NCI-H446 (cell line): ENCODE measurements at regions not wholly inside any gene's neighbourhood (a gene's known extent, or its start where the extent isn't known, plus 50 kb on each side); places are given as distances from the start of the nearest gene placed in this dataset.
A peak's percentile ranks its signal among the peaks of the same experiment; 100 is the strongest.

Experiments
- DNase-seq, 2 experiments: peaks; one replicate each; lab custom pipeline; 2025; lab: John Stamatoyannopoulos, UW

DNA sequence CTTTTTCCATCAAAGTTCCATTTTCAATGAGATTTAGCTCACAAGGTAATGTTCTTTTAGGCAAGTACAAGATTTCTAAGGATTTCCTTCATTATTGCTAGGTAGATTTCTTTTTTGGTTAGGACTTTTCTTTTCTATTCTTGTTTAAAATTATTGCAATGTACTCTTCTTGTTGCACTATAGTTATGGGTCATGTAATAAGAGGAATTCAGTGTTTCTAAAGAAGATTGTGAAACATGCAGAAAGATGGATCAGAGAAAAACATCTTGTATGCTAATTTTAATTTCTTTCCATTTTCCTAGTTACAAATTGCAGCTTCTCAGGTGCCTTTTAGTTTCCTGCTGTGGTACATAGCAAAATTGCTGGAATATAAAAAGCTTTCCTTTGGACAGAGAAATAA, 56.1 kb downstream of the BTG1 start:
- DNase-seq = no peak

DNA sequence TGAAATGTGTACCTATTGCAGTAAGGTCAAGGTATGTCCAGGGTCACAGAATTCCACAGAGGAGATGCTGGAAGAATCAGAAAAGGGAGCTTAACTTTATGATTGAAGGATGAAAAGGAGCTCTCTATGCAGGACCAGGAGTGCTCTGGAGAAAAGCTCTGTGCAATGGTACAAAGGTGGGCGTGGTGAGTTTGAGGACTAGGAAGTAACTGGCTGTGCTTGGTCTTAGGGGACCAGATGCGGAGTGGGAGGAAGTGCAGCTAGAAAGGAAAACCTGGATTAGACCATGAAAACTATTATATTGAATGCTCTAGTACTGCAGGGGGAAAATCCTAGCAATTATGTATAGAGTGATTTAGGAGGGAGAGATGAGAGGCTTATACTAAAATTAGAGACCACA, 56.8 kb downstream of the BTG1 start:
- DNase-seq = no peak

DNA sequence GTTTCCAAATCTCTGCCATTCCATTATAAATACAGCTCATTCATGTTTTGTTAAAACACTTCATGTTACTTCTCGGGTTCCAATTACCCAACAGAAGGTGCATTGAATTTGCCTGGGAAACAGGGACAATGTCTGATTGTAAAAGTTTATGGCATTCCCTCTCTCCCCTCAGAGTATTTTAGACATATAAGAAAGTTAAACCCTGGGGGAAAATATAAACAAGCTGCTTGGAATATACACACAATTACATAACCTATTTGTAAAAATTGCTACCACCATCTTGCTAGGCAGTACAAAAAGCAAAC, 60.0 kb downstream of the BTG1 start:
- DNase-seq = no peak

DNA sequence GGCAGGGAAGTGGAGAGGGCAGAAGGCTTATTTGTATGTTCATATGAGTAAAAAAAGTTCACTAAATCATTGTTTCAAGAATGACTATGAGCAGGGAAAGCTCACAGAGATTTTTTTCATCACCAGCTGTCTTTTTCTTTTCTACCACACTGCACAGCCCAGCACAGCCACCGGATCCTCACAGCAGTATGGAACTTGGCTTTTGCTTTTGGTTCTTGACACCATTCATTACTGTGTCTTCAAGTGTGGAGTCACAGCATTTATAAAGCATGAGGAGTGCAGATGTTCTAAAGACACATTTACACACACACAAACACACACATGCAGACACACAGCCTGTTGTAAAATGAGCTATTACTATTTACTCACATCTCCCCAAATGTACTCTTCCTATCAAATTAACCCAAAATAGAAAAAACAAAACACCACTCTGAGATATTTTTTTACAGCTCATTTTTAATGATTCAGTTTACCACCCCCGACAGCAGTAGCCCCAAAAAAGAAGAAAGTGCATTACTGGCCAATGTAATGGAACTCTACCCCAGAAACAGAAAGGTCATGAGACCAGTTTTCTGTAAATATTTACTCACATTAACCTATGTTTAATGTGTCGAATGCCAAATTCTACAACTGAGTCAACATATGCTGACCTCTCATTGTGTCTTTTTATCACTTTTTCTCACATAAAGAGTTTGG, 60.5 kb downstream of the BTG1 start:
- DNase-seq = peak in 1 of 2 experiments; percentile 51

DNA sequence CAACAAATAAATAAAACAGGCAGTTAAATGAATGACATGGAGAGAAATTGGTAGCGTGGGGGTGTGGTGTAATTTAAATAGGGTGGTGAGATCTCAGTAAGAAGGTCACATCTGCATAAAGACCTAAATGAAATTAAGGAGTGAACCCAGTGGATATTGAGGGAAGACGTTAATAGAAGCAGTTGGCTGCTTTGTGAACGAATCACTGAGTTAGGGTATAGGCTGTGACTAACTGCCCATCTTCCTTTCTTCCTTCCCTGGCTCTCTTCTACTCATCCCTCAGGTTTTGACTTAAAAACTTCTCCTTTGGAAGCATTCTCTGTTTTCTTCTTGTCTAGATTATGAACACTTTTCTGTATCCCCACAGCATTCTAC, 64.7 kb downstream of the BTG1 start:
- no peak for DNase-seq

DNA sequence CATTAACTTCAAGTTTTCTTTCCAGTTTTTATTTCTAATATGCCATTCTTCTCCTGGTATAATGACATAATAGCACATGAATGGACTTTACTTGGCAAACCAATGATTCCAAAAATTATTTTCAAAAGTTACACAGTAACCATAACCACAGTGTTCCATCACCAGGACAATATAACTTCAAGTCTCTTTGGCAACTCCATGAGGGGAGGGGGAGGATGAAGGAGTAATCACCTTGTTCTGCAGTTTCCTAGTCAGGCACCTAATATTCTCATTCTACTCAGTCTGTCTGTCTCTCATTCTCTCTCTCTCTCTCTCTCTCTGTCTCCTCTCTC, 66.6 kb downstream of the BTG1 start:
- no peak for DNase-seq

DNA sequence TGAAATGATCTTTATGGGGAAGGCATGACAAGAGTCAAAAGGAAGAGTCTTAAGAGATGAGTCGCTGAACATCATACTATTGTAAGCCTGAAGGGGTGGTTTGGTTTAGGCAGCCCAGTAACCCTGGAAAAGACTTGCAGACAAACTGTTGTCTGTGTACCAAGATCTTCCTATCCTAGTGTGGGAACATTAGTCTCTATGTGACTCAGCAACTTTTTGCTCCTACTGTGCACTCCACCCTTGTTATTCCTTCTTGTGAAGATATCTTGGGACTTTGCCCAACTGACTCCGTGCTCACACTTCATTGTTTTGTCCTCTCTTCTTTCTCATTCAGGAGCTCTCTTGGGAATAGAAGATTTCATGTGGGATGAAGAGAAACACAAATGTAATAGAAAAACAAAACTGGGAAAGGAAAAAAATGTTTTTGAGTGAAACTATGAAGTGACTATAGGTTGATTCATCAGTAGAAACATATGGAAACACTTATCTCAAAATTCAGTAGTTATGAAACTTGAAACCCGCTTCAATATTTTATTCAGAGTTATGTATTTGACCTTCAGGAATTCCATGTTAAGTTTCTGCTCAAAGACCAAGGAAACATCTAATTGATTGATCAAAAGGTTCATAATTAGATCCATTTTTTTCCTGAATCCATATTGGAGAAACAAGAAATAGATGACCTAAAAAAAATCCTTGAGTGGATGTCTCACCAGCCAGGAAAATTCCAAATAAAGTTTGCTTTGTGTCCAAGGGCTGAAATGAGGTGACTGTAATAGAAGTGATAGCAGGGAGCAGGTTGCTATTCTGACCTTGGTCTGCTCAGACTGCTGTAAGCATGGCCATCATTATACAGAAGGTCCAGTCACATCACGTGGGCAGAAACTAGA, 67.2 kb downstream of the BTG1 start:
- no peak for DNase-seq

DNA sequence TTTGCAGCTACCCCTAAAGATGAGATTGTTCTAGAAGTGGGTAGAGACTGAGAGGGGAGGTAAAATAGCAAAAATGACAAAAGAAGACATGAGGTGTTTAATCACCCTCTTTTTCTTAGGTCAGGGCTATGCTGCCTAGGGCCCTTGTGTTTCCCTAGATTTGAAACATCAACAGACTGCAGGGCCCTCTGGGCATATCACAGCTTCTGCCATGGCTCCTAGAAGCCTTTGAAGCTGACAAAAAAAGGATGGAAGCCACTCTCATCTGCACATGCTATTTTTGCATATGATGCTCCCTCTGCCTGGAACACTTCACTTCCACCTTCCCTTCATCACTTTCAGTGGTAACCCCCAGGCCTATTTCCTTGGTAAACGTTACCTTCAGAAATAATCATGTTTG, 68.1 kb downstream of the BTG1 start:
- DNase-seq = no peak

DNA sequence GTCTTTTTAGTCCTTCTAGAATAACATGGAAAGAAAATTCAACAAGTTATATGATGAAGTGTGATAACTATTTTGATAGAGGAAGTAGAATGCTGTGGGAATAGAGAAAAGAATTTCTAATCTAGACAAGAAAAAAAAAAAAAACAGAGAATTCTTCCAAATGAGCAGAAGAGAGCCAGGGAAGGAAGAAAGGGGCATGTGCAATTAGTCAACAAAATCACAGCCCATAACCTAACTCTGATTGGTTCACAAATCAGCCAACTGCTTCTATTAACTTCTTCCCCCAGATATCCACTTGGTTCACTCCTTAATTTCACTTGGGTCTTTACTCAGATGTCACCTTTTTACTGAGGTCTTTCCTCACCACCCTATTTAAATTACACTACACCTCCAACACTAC, 69.5 kb downstream of the BTG1 start:
- no peak for DNase-seq

DNA sequence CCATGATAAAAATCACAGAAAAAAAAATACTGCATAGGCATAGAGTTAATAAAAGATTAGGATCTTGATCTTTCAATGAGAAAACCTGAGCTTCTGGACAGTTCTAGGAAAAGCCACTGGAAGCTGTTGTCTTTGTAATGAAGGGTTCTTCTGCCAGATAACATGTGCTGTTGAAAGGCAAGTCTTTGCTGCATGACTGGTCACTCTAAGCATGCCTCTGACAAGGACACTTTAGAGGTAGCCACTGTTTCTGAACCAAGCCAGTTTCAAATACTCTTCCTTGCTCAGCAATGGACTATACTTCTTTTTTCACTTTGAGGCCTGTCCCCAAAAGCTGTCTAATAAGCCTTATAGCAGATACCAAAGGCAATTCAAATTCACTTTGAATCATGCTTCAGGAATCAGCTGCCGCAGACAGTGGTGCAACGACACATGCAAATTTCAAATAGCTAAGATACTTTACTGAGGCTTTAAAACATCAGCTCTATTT, 70.2 kb downstream of the BTG1 start:
- DNase-seq = no peak

DNA sequence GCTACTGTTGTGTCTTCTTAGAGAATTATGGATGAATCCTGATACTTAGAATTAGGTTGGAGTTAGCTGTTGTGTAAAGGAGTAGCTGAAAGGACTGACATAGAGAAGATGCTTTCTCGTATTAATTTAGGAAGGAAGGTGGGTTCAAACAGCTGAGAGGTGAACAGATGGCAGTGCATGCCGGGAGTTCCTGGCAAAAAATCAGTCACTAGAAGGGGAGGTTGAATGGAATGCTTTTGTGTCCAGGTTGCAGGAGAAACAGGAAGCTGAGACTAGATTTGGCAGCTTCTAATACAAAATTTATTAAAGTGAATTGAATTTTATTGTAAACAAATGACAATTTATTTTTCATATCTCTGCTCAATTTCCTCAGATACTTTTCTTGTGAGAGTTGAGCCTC, 70.8 kb downstream of the BTG1 start:
- no peak for DNase-seq

DNA sequence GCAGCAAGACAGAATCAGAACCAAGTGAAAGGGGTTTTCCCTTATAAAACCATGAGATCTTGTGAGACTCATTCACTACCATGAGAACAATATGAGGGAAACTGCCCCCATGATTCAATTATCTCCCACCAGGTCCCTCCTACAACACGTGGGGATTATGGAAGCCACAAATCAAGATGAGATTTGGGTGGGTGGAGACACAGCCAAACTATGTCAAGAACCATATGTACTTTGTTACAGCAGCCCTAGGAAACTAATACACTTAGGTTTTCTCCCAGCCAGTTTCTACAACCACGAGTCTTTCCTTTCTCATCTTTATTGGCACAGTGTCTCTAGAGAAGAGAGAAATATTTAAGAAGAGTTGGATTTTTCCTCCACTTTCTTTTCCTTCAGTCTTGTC, 72.6 kb downstream of the BTG1 start:
- DNase-seq = no peak

DNA sequence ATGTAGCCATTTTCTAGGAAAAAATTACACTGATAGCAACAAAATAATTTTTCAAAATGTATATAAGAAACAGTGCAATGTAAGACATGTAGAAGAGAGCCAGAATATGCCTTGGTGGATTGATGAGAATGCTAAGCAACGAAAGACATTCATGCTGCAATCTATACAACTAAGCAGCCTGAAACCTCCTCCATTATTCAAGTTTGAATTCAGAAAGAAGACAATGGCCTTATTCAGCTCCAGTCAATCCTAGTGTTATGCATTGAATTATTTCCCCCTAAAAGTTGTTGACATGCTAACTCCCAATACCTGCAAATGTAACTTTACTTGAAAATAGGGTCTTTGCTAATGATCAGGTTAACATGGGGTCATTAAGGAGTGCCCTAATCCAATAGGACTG, 73.5 kb downstream of the BTG1 start:
- no peak for DNase-seq

DNA sequence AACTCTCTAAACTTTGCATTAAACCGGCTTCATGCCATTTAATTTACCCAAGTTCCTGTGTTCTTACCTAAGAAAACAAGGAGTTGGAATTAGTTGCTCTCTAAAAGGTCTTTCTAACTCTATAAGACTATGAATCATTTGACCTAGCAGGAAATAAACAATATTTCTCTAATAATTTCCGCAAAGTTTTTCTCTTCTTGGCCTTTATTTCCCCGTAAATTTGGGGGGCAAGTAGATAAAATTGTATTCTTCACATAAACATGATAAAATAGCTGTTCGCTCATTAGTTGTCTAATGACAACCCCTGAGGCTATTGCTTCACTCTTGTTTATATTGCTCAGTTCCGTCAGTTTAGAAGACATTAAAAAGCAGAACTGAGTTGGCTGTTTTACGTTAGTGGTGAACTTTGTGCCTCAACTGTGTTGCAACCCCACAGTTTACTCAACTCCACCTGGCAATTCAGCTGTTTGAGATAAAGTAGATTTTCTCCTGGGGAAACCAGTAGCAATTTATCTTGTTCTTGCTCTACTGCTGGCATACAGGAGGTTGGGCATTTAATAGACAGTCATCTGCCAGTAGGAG, 74.7 kb downstream of the BTG1 start:
- no peak for DNase-seq

DNA sequence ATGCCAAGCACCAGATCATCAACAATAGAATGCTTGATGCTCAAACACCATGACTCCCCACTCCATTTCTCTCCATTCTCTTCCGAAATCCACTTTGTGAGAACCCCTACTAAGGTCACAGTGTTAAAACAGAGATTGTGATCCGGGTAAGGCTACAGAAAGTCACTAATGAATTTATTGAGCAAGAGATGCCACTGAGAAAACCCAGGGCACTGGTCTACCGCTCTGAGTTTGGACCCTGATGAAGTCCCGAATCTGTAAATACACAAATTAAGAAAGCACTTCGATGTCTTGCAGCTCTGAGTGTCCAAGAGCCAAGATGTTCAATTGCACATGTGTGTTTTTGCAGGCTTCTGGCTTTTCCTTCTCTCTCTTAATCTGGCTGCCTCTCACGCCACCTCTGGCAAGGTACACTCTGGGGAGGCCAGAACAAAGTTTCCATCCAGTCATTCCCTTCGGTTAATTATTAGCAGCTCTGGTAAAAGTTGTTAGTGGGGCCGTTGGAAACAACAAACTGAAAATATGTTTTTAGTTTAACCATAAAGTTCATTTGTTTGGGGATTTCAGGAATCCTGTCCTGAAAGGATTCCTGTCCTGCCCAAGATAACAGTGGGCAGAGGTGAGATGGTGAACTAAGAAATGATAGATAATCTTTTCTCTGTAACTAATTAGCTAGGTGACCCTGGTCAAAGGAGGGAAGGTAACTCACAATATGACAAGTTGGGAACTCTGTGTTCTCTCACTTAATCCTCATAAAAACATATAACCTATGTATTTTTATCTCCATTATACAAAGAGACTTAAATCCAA, 75.4 kb downstream of the BTG1 start:
- DNase-seq = no peak

DNA sequence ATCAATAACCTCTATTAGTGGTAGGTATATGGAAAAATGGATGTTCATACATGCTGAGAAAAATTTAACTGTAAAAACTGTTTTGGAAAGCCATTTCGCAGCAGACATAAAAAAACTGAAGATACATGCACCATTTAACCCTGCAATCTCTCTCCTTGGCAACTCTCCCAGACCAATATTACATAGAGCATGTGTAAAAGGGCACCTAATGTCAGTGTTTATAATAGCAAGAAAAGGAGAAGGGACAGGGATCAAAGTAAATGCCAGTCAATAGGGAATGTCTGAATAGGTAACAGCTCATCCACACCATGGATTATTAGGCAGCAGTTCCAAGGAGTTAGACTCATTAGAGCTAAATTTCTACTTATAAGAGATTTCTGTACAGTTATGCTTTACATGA, 77.2 kb downstream of the BTG1 start:
- DNase-seq = peak; percentile 45 to 71

DNA sequence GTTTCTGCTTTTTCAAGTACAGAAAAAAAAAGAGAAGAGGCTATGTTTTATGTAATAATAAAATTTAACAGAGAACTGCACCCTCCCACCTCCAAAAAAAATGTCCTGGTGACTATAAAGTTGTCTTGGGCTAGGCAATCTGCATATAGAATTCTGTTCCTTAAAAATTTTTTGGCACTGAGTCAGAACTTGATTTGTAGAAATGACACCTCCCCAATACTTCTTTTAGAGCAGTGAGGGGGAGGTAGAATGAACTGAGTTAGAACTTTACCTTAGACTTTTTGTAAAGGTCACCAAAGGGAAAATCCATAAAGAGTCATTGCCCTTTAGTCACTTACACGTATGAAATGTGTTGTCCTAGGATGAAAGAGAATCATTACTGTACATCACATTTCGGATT, 80.0 kb downstream of the BTG1 start:
- DNase-seq = no peak

DNA sequence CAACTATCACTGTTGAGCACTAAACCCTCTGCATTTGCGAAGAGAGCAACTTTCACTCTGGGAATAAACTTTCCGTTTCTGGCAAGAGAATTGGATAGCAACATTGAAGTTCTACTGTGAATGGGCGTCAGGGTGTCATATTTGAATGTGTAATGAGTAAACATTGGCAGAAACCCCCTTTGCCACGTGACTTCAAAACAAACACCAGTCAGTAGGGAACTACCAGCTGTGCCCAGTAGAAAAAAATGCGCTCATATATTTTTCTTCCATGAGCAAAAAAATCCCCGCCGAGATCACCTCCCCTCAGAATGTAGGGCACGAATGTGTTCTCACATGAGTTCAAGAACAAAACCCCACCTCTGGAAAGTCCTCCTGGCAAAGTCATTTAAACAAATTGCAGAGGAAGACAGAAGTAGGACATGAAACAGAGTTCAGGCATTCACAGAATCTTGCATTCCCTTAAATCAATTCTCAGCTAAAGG, 80.6 kb downstream of the BTG1 start:
- DNase-seq = peak; percentile 73 to 82

DNA sequence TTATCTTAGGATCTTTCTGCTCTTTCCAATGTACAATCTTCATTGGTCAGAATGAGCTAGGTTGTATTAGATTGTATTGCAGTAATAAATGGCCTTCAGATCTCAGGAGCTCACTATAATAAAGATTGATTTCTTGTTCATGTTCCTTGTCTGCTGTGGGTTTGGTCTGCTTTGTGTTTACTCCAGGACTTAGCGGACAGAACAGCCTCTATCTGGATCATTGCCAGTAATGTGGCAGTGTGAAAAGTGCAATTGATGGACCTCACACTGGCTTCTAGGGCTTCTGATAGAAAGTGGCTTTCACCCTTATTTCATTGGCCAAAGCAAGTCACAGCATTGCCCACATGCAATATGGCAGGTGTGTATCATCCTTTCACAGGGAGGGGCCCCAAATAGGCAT, 81.2 kb downstream of the BTG1 start:
- DNase-seq = peak in 1 of 2 experiments; percentile 24

DNA sequence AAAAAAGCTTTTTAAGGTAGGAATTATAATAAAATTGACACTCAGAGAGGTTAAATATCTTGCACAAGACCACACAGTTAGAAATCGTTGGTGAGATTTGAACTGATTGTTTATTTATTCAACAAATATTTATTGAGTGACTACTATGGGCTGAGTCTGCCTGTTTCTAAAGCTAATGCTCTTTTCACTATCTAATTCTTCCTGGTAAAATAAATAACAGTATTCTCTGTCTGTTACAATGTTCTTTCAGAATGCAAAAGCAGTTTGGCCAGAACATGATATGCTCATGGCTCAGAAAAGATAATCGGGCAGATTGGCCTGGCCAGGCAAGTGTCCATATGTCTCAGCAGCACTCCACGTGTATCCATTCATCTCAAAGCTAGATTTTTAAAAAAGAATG, 82.0 kb downstream of the BTG1 start:
- no peak for DNase-seq

DNA sequence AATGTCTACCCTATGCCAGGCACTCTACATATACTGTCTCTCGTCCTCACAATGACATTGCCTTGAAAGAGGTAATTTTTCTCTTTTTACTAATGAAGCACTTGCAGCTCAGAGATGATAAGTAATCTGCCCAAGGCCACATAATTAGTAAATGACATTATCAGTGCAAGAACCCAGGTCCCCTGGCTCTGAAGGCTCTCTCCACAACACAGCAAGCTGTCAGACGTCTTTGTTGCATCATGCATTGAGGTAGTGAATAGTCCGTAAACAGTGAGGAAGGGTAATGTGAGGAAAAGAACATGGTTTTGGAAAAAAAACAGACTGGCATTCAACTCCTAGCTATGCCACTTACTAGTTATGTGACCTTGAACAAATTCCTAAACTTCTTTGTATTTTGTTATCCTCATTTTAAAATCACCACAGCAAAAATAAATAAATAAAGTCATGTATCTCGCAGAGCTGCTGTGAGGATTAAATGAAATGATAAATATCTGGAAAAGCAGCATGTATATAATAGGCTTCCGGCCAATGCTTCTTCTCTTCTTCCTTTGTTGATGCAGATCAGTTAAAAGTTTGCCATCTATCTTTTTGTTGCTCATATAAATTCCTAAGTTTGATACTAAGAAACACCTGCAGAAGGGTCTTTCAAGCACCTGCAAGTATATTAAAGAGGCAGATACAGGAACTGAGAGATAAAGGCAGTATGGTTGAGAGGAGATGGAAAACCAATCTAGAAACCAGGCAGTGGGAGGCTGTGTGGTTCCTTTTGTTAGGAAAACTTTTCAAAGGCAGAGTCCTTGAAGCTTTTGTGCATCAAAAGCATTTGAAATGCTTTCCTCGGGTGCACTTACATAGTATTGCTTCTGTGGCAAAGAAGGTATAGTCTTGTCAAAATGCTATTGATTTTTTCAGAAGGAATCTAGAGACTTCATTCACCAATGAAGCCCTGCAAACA, 82.8 kb downstream of the BTG1 start:
- no peak for DNase-seq
